OCI-M2 (cell line): ENCODE measurements at regions not wholly inside any gene's neighbourhood (a gene's known extent, or its start where the extent isn't known, plus 50 kb on each side); places are given as distances from the start of the nearest gene placed in this dataset.

Source experiments
- DNase-seq: peaks from one replicate; lab custom pipeline; 2025; ENCODE audit not compliant: unreplicated experiment; lab: John Stamatoyannopoulos, UW

- DNase-seq: no peak
Measured at GRCh38 chr7:85522070-85522469, 335.2 kb upstream of the SEMA3D start.

- DNase-seq: no peak
Measured at GRCh38 chr7:85521108-85521694, 334.3 kb upstream of the SEMA3D start.

GRCh38 chr7:85520175-85520574 lies 333.3 kb upstream of the SEMA3D start:
- no peak for DNase-seq

GRCh38 chr7:85516675-85517074 lies 329.8 kb upstream of the SEMA3D start:
- DNase-seq: no peak

- DNase-seq: no peak
Measured at GRCh38 chr7:85512790-85513189, 325.9 kb upstream of the SEMA3D start.

- no peak for DNase-seq
Measured at GRCh38 chr7:85510287-85510686, 323.4 kb upstream of the SEMA3D start.

- no peak for DNase-seq
Measured at GRCh38 chr7:85509476-85509875, 322.6 kb upstream of the SEMA3D start.

GRCh38 chr7:85508642-85509410 lies 322.0 kb upstream of the SEMA3D start:
- no peak for DNase-seq

- DNase-seq: no peak
Measured at GRCh38 chr7:85498031-85498430, 311.2 kb upstream of the SEMA3D start.

- DNase-seq: no peak
Measured at GRCh38 chr7:85489498-85489897, 302.6 kb upstream of the SEMA3D start.

GRCh38 chr7:85488406-85488805 lies 301.6 kb upstream of the SEMA3D start:
- no peak for DNase-seq

- DNase-seq: no peak
Measured at GRCh38 chr7:85483177-85483576, 296.3 kb upstream of the SEMA3D start.

GRCh38 chr7:85480666-85481065 lies 293.8 kb upstream of the SEMA3D start:
- no peak for DNase-seq

- no peak for DNase-seq
Measured at GRCh38 chr7:85479918-85480643, 293.2 kb upstream of the SEMA3D start.

GRCh38 chr7:85478530-85478929 lies 291.7 kb upstream of the SEMA3D start:
- no peak for DNase-seq

GRCh38 chr7:85475476-85475875 lies 288.6 kb upstream of the SEMA3D start:
- DNase-seq: no peak

GRCh38 chr7:85475071-85475470 lies 288.2 kb upstream of the SEMA3D start:
- no peak for DNase-seq

GRCh38 chr7:85474234-85474633 lies 287.4 kb upstream of the SEMA3D start:
- no peak for DNase-seq

GRCh38 chr7:85471740-85472139 lies 284.9 kb upstream of the SEMA3D start:
- no peak for DNase-seq

- no peak for DNase-seq
Measured at GRCh38 chr7:85471307-85471706, 284.5 kb upstream of the SEMA3D start.

- DNase-seq: no peak
Measured at GRCh38 chr7:85469446-85470010, 282.7 kb upstream of the SEMA3D start.
